HG03045 (cell line): ENCODE measurements at regions not wholly inside any gene's neighbourhood (a gene's known extent, or its start where the extent isn't known, plus 50 kb on each side); places are given as distances from the start of the nearest gene placed in this dataset.

Experiments
- ATAC-seq: cut with Tn5 transposase; IDR thresholded peaks from one replicate; pipeline ENCODE4 v1.9.1; 2021; ENCODE audit warnings: mild to moderate bottlenecking, moderate library complexity; ENCODE audit not compliant: unreplicated experiment

GRCh38 chr2:165033402-165033801 is 78.1 kb upstream of the SLC38A11 start:
- no peak for ATAC-seq

- ATAC-seq, result no peak
Measured at GRCh38 chr2:165032559-165032958, 77.2 kb upstream of the SLC38A11 start.

GRCh38 chr2:165024199-165024598 is 68.9 kb upstream of the SLC38A11 start:
- no peak for ATAC-seq

GRCh38 chr2:165022781-165023180 is 67.5 kb upstream of the SLC38A11 start:
- ATAC-seq, result no peak

- no peak for ATAC-seq
Measured at GRCh38 chr2:165017966-165018596, 62.8 kb upstream of the SLC38A11 start.

- ATAC-seq, result peak; percentile 54
Measured at GRCh38 chr2:165016772-165017411, 61.6 kb upstream of the SLC38A11 start.

- peak; percentile 84 for ATAC-seq
Measured at GRCh38 chr2:165015052-165015642, 59.8 kb upstream of the SLC38A11 start.

GRCh38 chr2:165013944-165014619 is 58.8 kb upstream of the SLC38A11 start:
- ATAC-seq, result no peak

- ATAC-seq, result no peak
Measured at GRCh38 chr2:165011199-165011598, 55.9 kb upstream of the SLC38A11 start.

- ATAC-seq, result no peak
Measured at GRCh38 chr2:165010556-165010955, 55.2 kb upstream of the SLC38A11 start.

- ATAC-seq, result no peak
Measured at GRCh38 chr2:165009466-165009865, 54.1 kb upstream of the SLC38A11 start.

GRCh38 chr2:165008730-165009315 is 53.5 kb upstream of the SLC38A11 start:
- no peak for ATAC-seq

GRCh38 chr2:165007161-165007744 is 51.9 kb upstream of the SLC38A11 start:
- ATAC-seq, result no peak
